ENCODE measurements at regions not wholly inside any gene's neighbourhood (a gene's known extent, or its start where the extent isn't known, plus 50 kb on each side); places are given as distances from the start of the nearest gene placed in this dataset.
A peak's percentile ranks its signal among the peaks of the same experiment; 100 is the strongest.

GRCh38 chr9:18327121-18327520, 146.8 kb upstream of the ADAMTSL1 start:
- TF ChIP-seq CTCF (conservative IDR thresholded peaks at IDR 0.05) = no peak
- no peak overlapping the region for H3K27ac ChIP-seq

GRCh38 chr9:18330401-18331309, 143.3 kb upstream of the ADAMTSL1 start:
- no peak for TF ChIP-seq CTCF (conservative IDR thresholded peaks at IDR 0.05)
- peak overlapping the region; percentile 52 for H3K27ac ChIP-seq

- TF ChIP-seq CTCF (conservative IDR thresholded peaks at IDR 0.05) = no peak
- H3K27ac ChIP-seq = peak overlapping the region; percentile 52
Measured at GRCh38 chr9:18331310-18331684, 142.7 kb upstream of the ADAMTSL1 start.

- peak overlapping the region; percentile 52 for H3K27ac ChIP-seq
- no peak for TF ChIP-seq CTCF (conservative IDR thresholded peaks at IDR 0.05)
Measured at GRCh38 chr9:18331808-18332209, 142.1 kb upstream of the ADAMTSL1 start.

- TF ChIP-seq CTCF (conservative IDR thresholded peaks at IDR 0.05) = no peak
- peak overlapping the region; percentile 52 for H3K27ac ChIP-seq
Measured at GRCh38 chr9:18333157-18333556, 140.8 kb upstream of the ADAMTSL1 start.

GRCh38 chr9:18335825-18336224, 138.1 kb upstream of the ADAMTSL1 start:
- H3K27ac ChIP-seq = no peak overlapping the region
- no peak for TF ChIP-seq CTCF (conservative IDR thresholded peaks at IDR 0.05)

- no peak overlapping the region for H3K27ac ChIP-seq
- TF ChIP-seq CTCF (conservative IDR thresholded peaks at IDR 0.05) = no peak
Measured at GRCh38 chr9:18338042-18338441, 135.9 kb upstream of the ADAMTSL1 start.

Measured in VCaP (cell line).